ENCODE measurements at regions not wholly inside any gene's neighbourhood (a gene's known extent, or its start where the extent isn't known, plus 50 kb on each side); places are given as distances from the start of the nearest gene placed in this dataset.
A peak's percentile ranks its signal among the peaks of the same experiment; 100 is the strongest.
"Not testable (repeated sequence)": the region's sequence is repeated elsewhere in the genome, so short reads cannot be mapped to it uniquely, and the experiment has no call there.

- BruUV-seq (replicated peaks) = no TSS peak
These were observed 1300.5 kb upstream of the DDX18 start for GRCh38 chr2:116513991-116514390.

GRCh38 chr2:116517936-116518335 is 1296.6 kb upstream of the DDX18 start:
- POLR2A ChIA-PET = interaction anchor here (0.5 to 0.6 kb wide), 2 partner anchors 507 to 535 kb away, joined by 3 read pairs; no protein-coding TSS in a partner anchor
- H3K27ac Mint-ChIP-seq (ENCODE audit: low read depth, unreplicated experiment) = no peak overlapping the region
- H3K4me3 Mint-ChIP-seq (ENCODE audit: unreplicated experiment) = no peak overlapping the region
- no TSS peak for BruUV-seq (replicated peaks)
- no peak for DNase-seq (ENCODE audit: unreplicated experiment)
- CTCF ChIA-PET = no interaction called here
- no peaks in the 10 kb centered on the region for H3K4me1 Mint-ChIP-seq (ENCODE audit: insufficient read depth, unreplicated experiment)
- no peaks in the 10 kb centered on the region for H3K27me3 Mint-ChIP-seq (ENCODE audit: insufficient read depth, unreplicated experiment)
- no peak for TF ChIP-seq CTCF (IDR thresholded peaks at IDR 0.05; ENCODE audit: unreplicated experiment)
- intact Hi-C loops (cut with micrococcal nuclease) = loop anchor here (10.0 kb wide), 1 partner anchor 227 kb away; no protein-coding TSS in a partner anchor
- H3K9me3 Mint-ChIP-seq (ENCODE audit: unreplicated experiment) = peaks cover 28% of the 10 kb centered on the region
- H3K36me3 Mint-ChIP-seq (ENCODE audit: insufficient read depth, unreplicated experiment) = no peaks in the 10 kb centered on the region

More at GRCh38 chr2:116513991-116514390, 1300.5 kb upstream of the DDX18 start:
- H3K4me3 Mint-ChIP-seq (ENCODE audit: unreplicated experiment) = no peak overlapping the region
- no peak for TF ChIP-seq CTCF (IDR thresholded peaks at IDR 0.05; ENCODE audit: unreplicated experiment)
- peak; percentile 55 for DNase-seq (ENCODE audit: unreplicated experiment)
- ChIA-PET CTCF (interaction anchor here (0.6 to 1.2 kb wide), 2 partner anchors 66 to 1351 kb away, joined by 3 to 4 read pairs; no protein-coding TSS in a partner anchor), POLR2A (no interaction called here)
- no peaks in the 10 kb centered on the region for H3K36me3 Mint-ChIP-seq (ENCODE audit: insufficient read depth, unreplicated experiment)
- H3K27me3 Mint-ChIP-seq (ENCODE audit: insufficient read depth, unreplicated experiment) = no peaks in the 10 kb centered on the region
- peaks cover 11% of the 10 kb centered on the region for H3K4me1 Mint-ChIP-seq (ENCODE audit: insufficient read depth, unreplicated experiment)
- no peak overlapping the region for H3K27ac Mint-ChIP-seq (ENCODE audit: low read depth, unreplicated experiment)
- intact Hi-C loops (cut with micrococcal nuclease) = loop anchor here (10.0 kb wide), 1 partner anchor 231 kb away; no protein-coding TSS in a partner anchor
- H3K9me3 Mint-ChIP-seq (ENCODE audit: unreplicated experiment) = peaks cover 4% of the 10 kb centered on the region

- Mint-ChIP-seq H3K36me3 (ENCODE audit: insufficient read depth, unreplicated experiment) (no peaks in the 10 kb centered on the region), H3K27me3 (ENCODE audit: insufficient read depth, unreplicated experiment) (no peaks in the 10 kb centered on the region), H3K4me1 (ENCODE audit: insufficient read depth, unreplicated experiment) (no peaks in the 10 kb centered on the region), H3K27ac (ENCODE audit: low read depth, unreplicated experiment) (no peak overlapping the region), H3K4me3 (ENCODE audit: unreplicated experiment) (no peak overlapping the region), H3K9me3 (ENCODE audit: unreplicated experiment) (peaks cover 18% of the 10 kb centered on the region)
- CTCF ChIA-PET = interaction anchor here (0.6 kb wide), 1 partner anchor 414 kb away, joined by 3 read pairs; no protein-coding TSS in a partner anchor
- no peak for TF ChIP-seq CTCF (IDR thresholded peaks at IDR 0.05; ENCODE audit: unreplicated experiment)
- no TSS peak for BruUV-seq (replicated peaks)
- POLR2A ChIA-PET = no interaction called here
- intact Hi-C loops (cut with micrococcal nuclease) = no loop called here
- DNase-seq (ENCODE audit: unreplicated experiment) = no peak
These were observed 1276.7 kb upstream of the DDX18 start for GRCh38 chr2:116537811-116538210.

- Mint-ChIP-seq H3K4me3 (ENCODE audit: unreplicated experiment) (no peak overlapping the region), H3K4me1 (ENCODE audit: insufficient read depth, unreplicated experiment) (no peaks in the 10 kb centered on the region), H3K27ac (ENCODE audit: low read depth, unreplicated experiment) (no peak overlapping the region), H3K27me3 (ENCODE audit: insufficient read depth, unreplicated experiment) (no peaks in the 10 kb centered on the region), H3K36me3 (ENCODE audit: insufficient read depth, unreplicated experiment) (no peaks in the 10 kb centered on the region), H3K9me3 (ENCODE audit: unreplicated experiment) (peaks cover 11% of the 10 kb centered on the region)
- no peak for DNase-seq (ENCODE audit: unreplicated experiment)
- ChIA-PET POLR2A (no interaction called here), CTCF (no interaction called here)
- no peak for TF ChIP-seq CTCF (IDR thresholded peaks at IDR 0.05; ENCODE audit: unreplicated experiment)
- intact Hi-C loops (cut with micrococcal nuclease) = no loop called here
- no TSS peak for BruUV-seq (replicated peaks)
These were observed 1269.0 kb upstream of the DDX18 start for GRCh38 chr2:116545286-116546068.

GRCh38 chr2:116552738-116553419 is 1261.6 kb upstream of the DDX18 start:
- H3K4me1 Mint-ChIP-seq (ENCODE audit: insufficient read depth, unreplicated experiment); intact Hi-C loops (cut with micrococcal nuclease); POLR2A ChIA-PET; H3K27me3 Mint-ChIP-seq (ENCODE audit: insufficient read depth, unreplicated experiment); DNase-seq (ENCODE audit: unreplicated experiment); BruUV-seq (replicated peaks); H3K36me3 Mint-ChIP-seq (ENCODE audit: insufficient read depth, unreplicated experiment); H3K4me3 Mint-ChIP-seq (ENCODE audit: unreplicated experiment); H3K27ac Mint-ChIP-seq (ENCODE audit: low read depth, unreplicated experiment): not testable (repeated sequence)
- H3K9me3 Mint-ChIP-seq (ENCODE audit: unreplicated experiment) = peaks cover 18% of the 10 kb centered on the region
- CTCF ChIA-PET = interaction anchor here (0.8 kb wide), 1 partner anchor 33 kb away, joined by 4 read pairs; no protein-coding TSS in a partner anchor

Measured in MCF 10A (cell line).